HL-60/S4 (cell line): ENCODE measurements at regions not wholly inside any gene's neighbourhood (a gene's known extent, or its start where the extent isn't known, plus 50 kb on each side); places are given as distances from the start of the nearest gene placed in this dataset.
"Not testable (repeated sequence)": the region's sequence is repeated elsewhere in the genome, so short reads cannot be mapped to it uniquely, and the experiment has no call there.

Source experiments
- in situ Hi-C: fragments of 300-500 bp; cut with MboI; formaldehyde crosslinking; loops from 2 replicates; pipeline ENCODE4 v1.14.3; 2022; ENCODE audit warnings: low sequenced_read_pairs

DNA sequence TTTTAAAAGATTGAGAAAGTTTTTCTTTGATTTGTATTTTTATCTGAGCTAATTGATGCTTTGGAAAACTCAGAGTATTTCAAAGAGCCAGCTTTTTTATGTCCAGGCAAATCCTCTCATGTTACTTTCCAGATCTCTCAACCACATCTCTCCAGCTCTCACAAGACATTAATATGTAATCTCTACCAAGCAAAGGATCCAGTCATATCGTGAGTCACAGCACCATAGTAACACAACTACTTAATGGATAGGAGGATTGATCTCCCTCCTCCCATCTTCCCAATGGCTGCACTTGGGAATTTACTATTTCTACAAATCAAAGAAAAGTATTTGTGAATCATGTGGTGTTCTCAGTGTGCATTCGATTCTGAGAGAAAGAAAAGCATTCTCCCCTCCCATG is 63.3 kb downstream of the POU4F1 start:
- in situ Hi-C loops = no loop called here

DNA sequence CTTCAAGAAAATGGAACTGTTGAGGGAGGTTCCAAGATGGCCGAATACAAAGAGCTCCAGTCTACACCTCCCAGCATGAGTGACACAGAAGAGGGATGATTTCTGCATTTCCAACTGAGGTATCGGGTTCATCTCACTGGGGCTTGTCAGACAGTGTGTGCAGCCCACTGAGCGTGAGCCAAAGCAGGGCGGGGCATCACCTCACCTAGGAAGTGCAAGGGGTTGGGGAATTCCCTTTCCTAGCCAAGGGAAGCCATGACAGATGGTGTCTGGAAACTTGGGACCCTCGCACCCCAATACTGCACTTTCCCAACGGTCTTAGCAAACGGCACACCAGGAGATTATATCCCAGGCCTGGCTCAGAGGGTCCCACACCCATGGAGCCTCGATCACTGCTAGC is 77.3 kb downstream of the POU4F1 start:
- in situ Hi-C loops = not testable (repeated sequence)

DNA sequence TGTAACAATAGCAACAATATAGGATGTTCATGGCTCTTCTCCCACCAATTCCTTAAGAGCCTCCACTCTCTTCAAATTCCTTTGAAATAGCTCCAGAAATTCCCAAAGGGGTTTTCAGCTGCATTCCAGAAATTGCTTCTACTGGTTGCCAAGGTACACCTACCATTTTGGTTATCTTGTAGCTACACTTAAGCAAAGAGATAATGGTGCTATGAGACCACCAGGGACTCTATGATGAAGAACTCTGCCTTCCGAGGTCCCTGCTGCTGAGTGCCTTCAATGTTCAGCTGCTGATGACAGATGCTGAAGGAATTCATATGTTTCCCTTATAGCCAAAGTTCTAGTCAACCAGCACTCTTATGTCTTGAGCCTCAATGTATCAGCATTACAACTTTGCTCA is 78.4 kb downstream of the POU4F1 start:
- in situ Hi-C loops = no loop called here

DNA sequence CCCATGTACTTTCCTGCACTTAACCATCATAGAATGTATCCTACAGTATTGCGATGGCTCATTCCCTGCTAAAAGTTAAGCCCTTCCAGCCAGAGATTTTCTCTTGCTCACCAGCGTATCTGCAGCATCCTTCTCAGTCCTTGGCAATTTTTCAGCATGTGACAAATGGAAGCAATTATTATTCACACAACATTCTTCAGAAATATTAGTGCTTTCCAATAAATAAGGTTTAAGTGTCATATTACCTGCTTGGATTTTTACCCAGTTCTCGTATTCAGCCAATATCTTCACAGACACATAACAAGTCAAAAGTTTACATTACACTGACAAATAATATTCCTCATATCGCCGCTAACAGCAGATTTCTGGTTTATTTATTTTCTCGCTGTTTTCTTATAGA is 82.3 kb downstream of the POU4F1 start:
- in situ Hi-C loops = no loop called here

GRCh38 chr13:78520425-78520824 is 82.9 kb downstream of the POU4F1 start:
- in situ Hi-C loops = no loop called here

DNA sequence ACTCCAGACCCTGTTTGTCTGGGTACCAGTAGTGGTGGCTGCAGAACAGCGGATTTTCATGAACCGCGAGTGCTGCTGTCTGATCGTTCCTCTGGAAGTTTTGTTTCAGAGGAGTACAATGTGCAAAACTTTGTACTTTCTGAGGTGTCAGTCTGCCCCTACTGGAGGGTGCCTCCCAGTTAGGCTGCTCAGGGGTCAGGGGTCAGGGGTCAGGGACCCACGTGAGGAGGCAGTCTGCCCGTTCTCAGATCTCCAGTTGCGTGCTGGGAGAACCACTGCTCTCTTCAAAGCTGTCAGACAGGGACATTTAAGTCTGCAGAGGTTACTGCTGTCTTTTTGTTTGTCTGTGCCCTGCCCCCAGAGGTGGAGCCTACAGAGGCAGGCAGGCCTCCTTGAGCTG is 84.9 kb downstream of the POU4F1 start:
- in situ Hi-C loops = not testable (repeated sequence)

- in situ Hi-C loops = no loop called here
Measured at GRCh38 chr13:78499802-78500201, 103.5 kb downstream of the POU4F1 start.

GRCh38 chr13:78497702-78498355 is 105.5 kb downstream of the POU4F1 start:
- in situ Hi-C loops = no loop called here

GRCh38 chr13:78491978-78492377 is 111.4 kb downstream of the POU4F1 start:
- in situ Hi-C loops = no loop called here

DNA sequence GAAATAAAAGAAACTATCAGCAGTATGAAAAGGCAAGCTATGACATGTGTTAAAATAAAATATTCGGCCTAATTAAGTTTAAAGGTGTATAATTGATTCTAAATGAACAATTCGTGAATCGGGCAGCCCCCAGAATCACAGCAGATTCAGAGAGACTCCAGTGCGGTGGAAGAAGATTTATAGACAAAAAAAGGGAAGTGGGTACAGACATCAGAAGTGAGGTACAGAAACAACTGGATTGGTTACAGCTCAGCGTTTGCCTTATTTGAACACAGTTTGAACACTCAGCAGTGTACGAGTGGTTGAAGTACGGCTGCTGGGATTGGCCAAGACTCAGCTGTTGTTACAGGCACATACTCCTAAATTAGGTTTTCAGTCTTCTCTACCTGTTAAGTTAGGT is 113.1 kb downstream of the POU4F1 start:
- in situ Hi-C loops = not testable (repeated sequence)

DNA sequence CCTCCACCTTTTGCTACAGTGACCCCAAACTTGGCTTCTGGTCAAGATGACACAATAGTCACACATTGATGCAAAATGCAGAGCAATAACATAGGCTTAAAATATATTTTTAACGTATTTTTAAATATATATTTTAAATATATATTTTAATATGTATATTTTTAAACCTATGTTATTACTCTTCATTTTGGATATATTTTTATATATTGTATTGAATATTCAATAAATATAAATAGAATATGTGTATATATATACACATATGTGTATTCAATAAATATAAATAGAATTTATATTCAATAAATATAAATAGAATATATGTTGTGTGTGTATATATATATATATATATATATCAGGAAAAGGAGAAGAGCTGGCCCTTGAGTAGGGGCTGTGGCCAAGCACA is 115.6 kb downstream of the POU4F1 start:
- in situ Hi-C loops = no loop called here

DNA sequence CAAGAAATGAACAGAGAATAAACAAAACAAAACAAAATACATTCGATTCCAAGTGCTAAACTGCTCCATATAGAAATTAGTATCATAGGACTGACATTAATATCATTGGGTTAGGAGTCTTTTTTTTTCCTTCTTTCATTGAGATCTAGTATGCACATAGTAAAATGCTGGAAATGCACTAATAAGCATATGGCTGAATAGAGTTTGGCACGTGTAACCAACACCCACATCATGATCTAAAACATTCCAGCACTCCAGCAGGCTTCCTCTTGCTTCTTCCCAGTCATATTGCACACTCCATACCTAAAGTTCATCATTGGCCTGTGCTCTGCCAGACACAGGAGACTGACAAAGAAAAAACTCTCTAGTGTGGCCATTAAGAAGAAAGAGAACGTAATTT is 117.5 kb downstream of the POU4F1 start:
- in situ Hi-C loops = no loop called here

DNA sequence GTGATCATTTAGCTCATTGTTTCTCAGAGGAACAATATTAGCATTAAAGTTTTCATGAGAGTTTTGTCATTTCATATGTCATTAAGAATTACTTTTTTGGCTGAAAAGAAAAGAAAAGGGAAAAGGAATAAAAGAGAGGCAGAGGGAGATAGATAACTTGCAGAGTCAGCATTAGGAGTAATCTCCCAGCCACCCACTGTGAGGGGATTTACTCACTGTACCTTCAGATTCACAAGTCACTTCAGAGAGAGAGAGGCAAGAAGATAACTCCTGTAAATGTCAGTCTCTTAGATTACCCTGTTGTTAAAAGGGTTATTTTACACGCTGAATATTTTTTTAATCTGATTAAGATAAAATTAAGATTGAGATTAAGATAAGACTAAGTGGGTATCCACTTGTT is 125.2 kb downstream of the POU4F1 start:
- in situ Hi-C loops = no loop called here

- in situ Hi-C loops = no loop called here
Measured at GRCh38 chr13:78476910-78477309, 126.4 kb downstream of the POU4F1 start.

- in situ Hi-C loops = no loop called here
Measured at GRCh38 chr13:78468621-78469020, 134.7 kb downstream of the POU4F1 start.

DNA sequence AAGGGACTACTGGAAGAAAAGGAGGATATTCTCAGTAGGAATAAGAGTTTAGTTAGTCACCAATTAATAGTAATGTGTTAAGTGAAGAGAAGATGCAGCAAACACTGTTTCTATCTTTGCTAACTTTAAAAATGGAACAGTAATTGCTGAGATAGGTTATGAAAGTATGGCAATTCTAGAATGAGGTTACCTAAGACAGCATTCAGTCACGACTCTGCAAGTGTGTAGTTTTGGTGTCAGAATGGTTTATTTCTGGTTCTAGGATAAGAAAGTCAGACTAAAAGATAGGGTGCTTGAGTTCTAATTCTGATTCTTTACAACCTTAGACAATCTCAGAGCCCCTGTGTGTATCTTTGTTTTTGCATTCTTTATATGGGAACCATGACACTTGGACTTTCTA is 138.1 kb downstream of the POU4F1 start:
- in situ Hi-C loops = no loop called here

DNA sequence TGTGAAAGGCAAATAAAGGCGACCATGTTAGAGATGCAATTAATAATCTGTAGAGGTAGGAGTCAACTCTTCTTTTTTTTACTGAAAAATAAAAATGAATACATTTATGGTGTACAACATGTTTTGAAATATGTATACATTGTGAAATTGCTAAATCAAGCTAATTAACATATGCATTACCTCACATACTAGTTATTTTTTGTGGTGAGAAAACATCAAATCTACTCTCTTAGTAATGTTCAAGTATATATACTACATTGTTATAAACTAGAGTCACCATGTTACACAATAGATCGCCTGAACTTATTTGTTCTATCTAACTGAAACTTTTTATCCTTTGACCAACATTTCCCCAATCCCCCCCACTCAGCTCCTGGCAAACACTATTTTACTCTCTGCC is 143.2 kb downstream of the POU4F1 start:
- in situ Hi-C loops = no loop called here

- in situ Hi-C loops = no loop called here
Measured at GRCh38 chr13:78443839-78444238, 159.5 kb downstream of the POU4F1 start.

DNA sequence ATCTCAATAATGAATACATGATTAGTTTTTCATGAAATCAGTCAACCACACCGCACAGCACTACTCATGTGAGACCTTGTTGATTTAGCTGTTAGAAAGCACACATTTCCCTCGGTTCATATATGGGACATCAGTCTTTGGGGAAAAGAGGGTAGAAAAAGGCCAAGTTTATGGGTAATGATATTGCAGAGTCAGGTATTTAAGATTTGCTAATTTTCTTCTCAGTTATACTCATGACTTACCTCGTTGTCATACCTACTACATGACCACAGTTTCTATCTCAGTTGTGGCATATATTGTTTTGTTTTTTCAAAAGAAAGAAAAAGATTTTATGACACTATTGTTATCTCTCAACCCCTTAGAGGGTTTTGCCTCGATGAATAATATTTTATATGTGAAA is 165.6 kb downstream of the POU4F1 start:
- in situ Hi-C loops = no loop called here

DNA sequence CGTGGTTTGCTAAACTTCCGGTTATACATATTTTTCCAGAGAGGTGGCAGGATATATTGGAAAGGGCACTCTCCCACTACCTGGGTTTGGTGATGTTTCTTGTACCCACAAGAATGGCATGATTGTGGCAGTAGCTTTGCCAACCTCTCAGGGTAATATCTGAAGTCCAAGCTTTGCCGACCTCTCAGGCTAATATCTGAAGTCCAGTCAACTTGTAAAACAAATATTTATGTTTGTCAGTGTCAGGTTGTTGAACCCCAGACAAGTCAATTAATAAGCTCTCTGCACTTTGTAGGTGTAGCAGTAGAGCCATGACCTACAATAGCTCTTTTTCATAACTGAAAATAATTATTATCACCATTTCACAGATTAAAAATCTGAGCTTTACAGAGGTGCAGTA is 167.0 kb downstream of the POU4F1 start:
- in situ Hi-C loops = no loop called here

- in situ Hi-C loops = no loop called here
Measured at GRCh38 chr13:78431328-78431727, 172.0 kb downstream of the POU4F1 start.

DNA sequence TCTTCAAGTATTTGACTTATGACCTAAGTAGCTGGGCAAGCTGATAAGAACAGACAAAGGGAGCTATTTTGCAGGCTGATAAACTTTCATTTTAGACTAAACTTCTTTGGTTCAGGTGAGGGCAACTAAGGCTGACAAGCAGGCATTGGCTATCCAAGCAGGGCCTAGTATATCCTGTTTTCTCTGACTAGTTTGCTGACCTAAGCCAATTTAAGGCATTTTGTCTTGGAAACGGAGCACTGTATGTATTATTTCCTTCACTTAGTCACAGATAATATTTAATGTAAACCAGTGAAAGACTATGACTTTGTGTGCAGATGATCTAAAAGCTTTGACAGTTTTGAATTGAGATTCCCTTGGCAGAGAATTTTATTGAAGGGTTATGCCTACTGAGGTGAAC is 172.5 kb downstream of the POU4F1 start:
- in situ Hi-C loops = no loop called here

GRCh38 chr13:78430166-78430791 is 173.1 kb downstream of the POU4F1 start:
- in situ Hi-C loops = no loop called here
